Ishikawa (cell line): ENCODE measurements at regions not wholly inside any gene's neighbourhood (a gene's known extent, or its start where the extent isn't known, plus 50 kb on each side); places are given as distances from the start of the nearest gene placed in this dataset.
A peak's percentile ranks its signal among the peaks of the same experiment; 100 is the strongest.

Source experiments
- CEBPB ChIP-seq: IDR thresholded peaks from 2 replicates; pipeline ENCODE4 v1.6.1; 2012
- CREB1 ChIP-seq: IDR thresholded peaks from 2 replicates; pipeline ENCODE4 v1.6.1; 2012; ENCODE audit warnings: low read depth
- EGR1 ChIP-seq: IDR thresholded peaks from 2 replicates; pipeline ENCODE4 v1.6.1; 2012
- EP300 ChIP-seq: IDR thresholded peaks from 2 replicates; pipeline ENCODE4 v1.6.1; 2012; ENCODE audit warnings: borderline replicate concordance
- FOXM1 ChIP-seq: IDR thresholded peaks from 2 replicates; pipeline ENCODE4 v1.6.1; 2012; ENCODE audit warnings: low read depth, borderline replicate concordance
- NFIC ChIP-seq: IDR thresholded peaks from 2 replicates; pipeline ENCODE4 v1.6.1; 2012
- RAD21 ChIP-seq: IDR thresholded peaks from 2 replicates; pipeline ENCODE4 v1.6.1; 2012; ENCODE audit warnings: low read depth
- TAF1 ChIP-seq: IDR thresholded peaks from 2 replicates; pipeline ENCODE4 v1.6.1; 2012; ENCODE audit warnings: low read depth, mild to moderate bottlenecking
- TEAD4 ChIP-seq: IDR thresholded peaks from 2 replicates; pipeline ENCODE4 v1.6.1; 2012
- YY1 ChIP-seq: IDR thresholded peaks from 2 replicates; pipeline ENCODE4 v1.6.1; 2012; ENCODE audit warnings: low read depth
- TF ChIP-seq, protein P1 (sequence below): IDR thresholded peaks from 2 replicates; pipeline ENCODE4 v1.6.1; 2012
- TF ChIP-seq, protein P2 (sequence below): IDR thresholded peaks from 2 replicates; pipeline ENCODE4 v1.6.1; 2012; ENCODE audit warnings: low read depth, mild to moderate bottlenecking
- TF ChIP-seq, protein P3 (sequence below): IDR thresholded peaks from 2 replicates; pipeline ENCODE4 v1.6.1; 2012

DNA sequence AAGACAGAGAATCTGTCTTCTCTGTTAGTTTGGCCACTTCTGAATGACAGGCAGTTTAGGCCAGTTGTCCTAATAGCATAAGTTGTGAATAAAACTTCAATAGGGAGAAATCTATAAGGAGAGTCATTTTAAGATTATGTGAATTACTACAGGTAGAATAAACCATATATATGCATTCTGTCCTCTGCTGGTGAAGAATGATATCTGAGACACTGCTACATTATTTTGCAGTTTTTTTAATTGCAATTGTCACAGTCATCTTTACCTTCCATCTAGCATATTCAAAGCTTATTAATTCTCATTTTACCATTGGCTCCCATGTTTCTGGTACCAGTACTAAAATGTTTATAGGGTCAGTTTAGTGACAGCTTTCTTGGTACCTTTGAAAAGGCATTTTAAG is 519.6 kb upstream of the DEPDC1 start:
- TF ChIP-seq, protein P1, sequence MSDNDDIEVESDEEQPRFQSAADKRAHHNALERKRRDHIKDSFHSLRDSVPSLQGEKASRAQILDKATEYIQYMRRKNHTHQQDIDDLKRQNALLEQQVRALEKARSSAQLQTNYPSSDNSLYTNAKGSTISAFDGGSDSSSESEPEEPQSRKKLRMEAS: no peak
- no peak for TF ChIP-seq EP300
- TF ChIP-seq TAF1: no peak
- TF ChIP-seq, protein P2, sequence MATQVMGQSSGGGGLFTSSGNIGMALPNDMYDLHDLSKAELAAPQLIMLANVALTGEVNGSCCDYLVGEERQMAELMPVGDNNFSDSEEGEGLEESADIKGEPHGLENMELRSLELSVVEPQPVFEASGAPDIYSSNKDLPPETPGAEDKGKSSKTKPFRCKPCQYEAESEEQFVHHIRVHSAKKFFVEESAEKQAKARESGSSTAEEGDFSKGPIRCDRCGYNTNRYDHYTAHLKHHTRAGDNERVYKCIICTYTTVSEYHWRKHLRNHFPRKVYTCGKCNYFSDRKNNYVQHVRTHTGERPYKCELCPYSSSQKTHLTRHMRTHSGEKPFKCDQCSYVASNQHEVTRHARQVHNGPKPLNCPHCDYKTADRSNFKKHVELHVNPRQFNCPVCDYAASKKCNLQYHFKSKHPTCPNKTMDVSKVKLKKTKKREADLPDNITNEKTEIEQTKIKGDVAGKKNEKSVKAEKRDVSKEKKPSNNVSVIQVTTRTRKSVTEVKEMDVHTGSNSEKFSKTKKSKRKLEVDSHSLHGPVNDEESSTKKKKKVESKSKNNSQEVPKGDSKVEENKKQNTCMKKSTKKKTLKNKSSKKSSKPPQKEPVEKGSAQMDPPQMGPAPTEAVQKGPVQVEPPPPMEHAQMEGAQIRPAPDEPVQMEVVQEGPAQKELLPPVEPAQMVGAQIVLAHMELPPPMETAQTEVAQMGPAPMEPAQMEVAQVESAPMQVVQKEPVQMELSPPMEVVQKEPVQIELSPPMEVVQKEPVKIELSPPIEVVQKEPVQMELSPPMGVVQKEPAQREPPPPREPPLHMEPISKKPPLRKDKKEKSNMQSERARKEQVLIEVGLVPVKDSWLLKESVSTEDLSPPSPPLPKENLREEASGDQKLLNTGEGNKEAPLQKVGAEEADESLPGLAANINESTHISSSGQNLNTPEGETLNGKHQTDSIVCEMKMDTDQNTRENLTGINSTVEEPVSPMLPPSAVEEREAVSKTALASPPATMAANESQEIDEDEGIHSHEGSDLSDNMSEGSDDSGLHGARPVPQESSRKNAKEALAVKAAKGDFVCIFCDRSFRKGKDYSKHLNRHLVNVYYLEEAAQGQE: no peak
- no peak for TF ChIP-seq EGR1
- TF ChIP-seq, protein P3, sequence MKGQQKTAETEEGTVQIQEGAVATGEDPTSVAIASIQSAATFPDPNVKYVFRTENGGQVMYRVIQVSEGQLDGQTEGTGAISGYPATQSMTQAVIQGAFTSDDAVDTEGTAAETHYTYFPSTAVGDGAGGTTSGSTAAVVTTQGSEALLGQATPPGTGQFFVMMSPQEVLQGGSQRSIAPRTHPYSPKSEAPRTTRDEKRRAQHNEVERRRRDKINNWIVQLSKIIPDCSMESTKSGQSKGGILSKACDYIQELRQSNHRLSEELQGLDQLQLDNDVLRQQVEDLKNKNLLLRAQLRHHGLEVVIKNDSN: no peak
- no peak for TF ChIP-seq TEAD4
- TF ChIP-seq NFIC: no peak
- no peak for TF ChIP-seq FOXM1
- TF ChIP-seq CREB1: no peak
- TF ChIP-seq RAD21: peak; percentile 32
- no peak for TF ChIP-seq YY1
- TF ChIP-seq CEBPB: no peak
